Smooth muscle cell (in vitro differentiated cells): ENCODE measurements at regions not wholly inside any gene's neighbourhood (a gene's known extent, or its start where the extent isn't known, plus 50 kb on each side); places are given as distances from the start of the nearest gene placed in this dataset.

Source experiments
- DNase-seq: peaks from one replicate; lab custom pipeline; 2025; ENCODE audit not compliant: unreplicated experiment; lab: John Stamatoyannopoulos, UW
- H2AFZ ChIP-seq: fragments of 200-600 bp; sonication (generic); 2 replicates; pipeline ENCODE4 v1.6.0; 2016; ENCODE audit warnings: antibody characterized with exemption, low read depth, mild to moderate bottlenecking
- H3F3A ChIP-seq: fragments of 200-600 bp; sonication (generic); 2 replicates; pipeline ENCODE4 v1.6.0; 2017; ENCODE audit warnings: antibody characterized with exemption, low read depth
- H3K27ac ChIP-seq: fragments of 200-600 bp; sonication (generic); 2 replicates; pipeline ENCODE4 v1.5.1; 2016; ENCODE audit warnings: low read depth, mild to moderate bottlenecking
- H3K27me3 ChIP-seq: fragments of 200-600 bp; sonication (generic); 2 replicates; pipeline ENCODE4 v1.6.1; 2016; ENCODE audit warnings: low read depth, mild to moderate bottlenecking
- H3K36me3 ChIP-seq: fragments of 200-600 bp; sonication (generic); 2 replicates; pipeline ENCODE4 v1.5.1; 2016; ENCODE audit warnings: low read depth
- H3K4me1 ChIP-seq: fragments of 200-600 bp; sonication (generic); 2 replicates; pipeline ENCODE4 v1.5.1; 2016; ENCODE audit warnings: low read depth
- H3K4me2 ChIP-seq: fragments of 200-600 bp; sonication (generic); 2 replicates; pipeline ENCODE4 v1.6.0; 2016; ENCODE audit warnings: mild to moderate bottlenecking
- H3K4me3 ChIP-seq: fragments of 200-600 bp; sonication (generic); 2 replicates; pipeline ENCODE4 v1.5.1; 2016; ENCODE audit warnings: mild to moderate bottlenecking
- H3K79me2 ChIP-seq: fragments of 200-600 bp; sonication (generic); 2 replicates; pipeline ENCODE4 v1.6.0; 2016; ENCODE audit warnings: low read depth, mild to moderate bottlenecking
- H3K9ac ChIP-seq: fragments of 200-600 bp; sonication (generic); 2 replicates; pipeline ENCODE4 v1.6.0; 2016; ENCODE audit warnings: low read depth
- H3K9me3 ChIP-seq: fragments of 200-600 bp; sonication (generic); replicated peaks from 2 replicates; pipeline ENCODE4 v1.5.1; 2016; ENCODE audit warnings: low read depth
- H4K20me1 ChIP-seq: fragments of 200-600 bp; sonication (generic); 2 replicates; pipeline ENCODE4 v1.6.0; 2016; ENCODE audit warnings: low read depth
- CTCF ChIP-seq: fragments of 200-600 bp; sonication (generic); IDR thresholded peaks from 2 replicates; pipeline ENCODE4 v1.5.1; 2017; ENCODE audit warnings: borderline replicate concordance, mild to moderate bottlenecking, antibody characterized with exemption; ENCODE audit not compliant: insufficient read depth, poor library complexity, severe bottlenecking
- WGBS: methylation state at CpG from one replicate; pipeline ENCODE4 v1.1.7; 2016; ENCODE audit warnings: low lambda C conversion rate; 5-methylcytosine and 5-hydroxymethylcytosine counted together

GRCh38 chr10:121049489-121049888, 198.3 kb downstream of the WDR11 start:
- H3K36me3 ChIP-seq = no peaks in the 10 kb centered on the region
- H3K9me3 ChIP-seq = no peaks in the 10 kb centered on the region
- no peak for TF ChIP-seq CTCF
- WGBS = 56% methylated on average over 2 of the region's 2 CpGs
- no peaks in the 10 kb centered on the region for H3K27me3 ChIP-seq
- no peak overlapping the region for H3K9ac ChIP-seq
- H3K4me3 ChIP-seq = no peak overlapping the region
- no peak overlapping the region for H2AFZ ChIP-seq
- H4K20me1 ChIP-seq = no peaks in the 10 kb centered on the region
- no peak for DNase-seq
- H3K27ac ChIP-seq = no peak overlapping the region
- peaks cover 6% of the 10 kb centered on the region for H3F3A ChIP-seq
- no peaks in the 10 kb centered on the region for H3K4me1 ChIP-seq
- no peak overlapping the region for H3K4me2 ChIP-seq
- no peaks in the 10 kb centered on the region for H3K79me2 ChIP-seq

- DNase-seq = no peak
- Histone ChIP-seq H3K36me3 (no peaks in the 10 kb centered on the region), H2AFZ (no peak overlapping the region), H3K27me3 (no peaks in the 10 kb centered on the region), H3K27ac (no peak overlapping the region), H3K9ac (no peak overlapping the region), H3K9me3 (no peaks in the 10 kb centered on the region), H3K4me2 (peak overlapping the region; percentile 19), H3K79me2 (no peaks in the 10 kb centered on the region), H3F3A (peaks cover 6% of the 10 kb centered on the region), H4K20me1 (no peaks in the 10 kb centered on the region), H3K4me3 (no peak overlapping the region), H3K4me1 (no peaks in the 10 kb centered on the region)
- no peak for TF ChIP-seq CTCF
- 100% methylated on average over 1 of the region's 1 CpG for WGBS
These were observed 198.8 kb downstream of the WDR11 start for GRCh38 chr10:121049923-121050322.

GRCh38 chr10:121051171-121051570, 200.0 kb downstream of the WDR11 start:
- Histone ChIP-seq H3F3A (peaks cover 9% of the 10 kb centered on the region), H3K79me2 (no peaks in the 10 kb centered on the region), H4K20me1 (no peaks in the 10 kb centered on the region), H2AFZ (no peak overlapping the region), H3K4me1 (no peaks in the 10 kb centered on the region), H3K9ac (no peak overlapping the region), H3K36me3 (no peaks in the 10 kb centered on the region), H3K9me3 (no peaks in the 10 kb centered on the region), H3K4me2 (no peak overlapping the region), H3K4me3 (no peak overlapping the region), H3K27me3 (no peaks in the 10 kb centered on the region), H3K27ac (no peak overlapping the region)
- no peak for DNase-seq
- no peak for TF ChIP-seq CTCF
- WGBS = 96% methylated on average over 3 of the region's 3 CpGs

- Histone ChIP-seq H3K27ac (no peak overlapping the region), H2AFZ (no peak overlapping the region), H3F3A (peaks cover 9% of the 10 kb centered on the region), H4K20me1 (no peaks in the 10 kb centered on the region), H3K79me2 (no peaks in the 10 kb centered on the region), H3K36me3 (no peaks in the 10 kb centered on the region), H3K4me2 (no peak overlapping the region), H3K9me3 (no peaks in the 10 kb centered on the region), H3K4me1 (no peaks in the 10 kb centered on the region), H3K27me3 (no peaks in the 10 kb centered on the region), H3K4me3 (no peak overlapping the region), H3K9ac (no peak overlapping the region)
- no peak for DNase-seq
- WGBS = 80% methylated on average over 3 of the region's 3 CpGs
- TF ChIP-seq CTCF = no peak
These were observed 200.6 kb downstream of the WDR11 start for GRCh38 chr10:121051696-121052279.
